ENCODE measurements at regions not wholly inside any gene's neighbourhood (a gene's known extent, or its start where the extent isn't known, plus 50 kb on each side); places are given as distances from the start of the nearest gene placed in this dataset.
"Not testable (repeated sequence)": the region's sequence is repeated elsewhere in the genome, so short reads cannot be mapped to it uniquely, and the experiment has no call there.

DNA sequence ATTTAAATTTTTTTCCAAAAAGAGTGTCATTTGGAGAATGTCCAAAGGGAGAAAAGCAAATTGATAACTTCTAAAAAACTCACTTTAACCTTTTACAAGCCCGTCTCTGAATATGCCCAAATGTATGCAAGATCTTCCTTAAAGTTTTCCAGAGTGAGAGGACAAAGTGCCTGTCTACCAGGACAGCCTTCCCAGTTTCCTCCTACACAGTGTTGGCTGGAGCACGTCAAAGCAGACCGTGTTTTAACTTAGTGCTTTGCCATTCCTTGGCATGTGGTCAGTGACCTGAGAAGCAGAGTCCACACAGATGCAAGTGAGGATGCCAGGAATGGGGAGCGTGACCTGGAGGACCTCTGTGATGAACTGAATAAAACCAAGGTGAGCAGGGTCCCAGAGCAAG, 245.7 kb downstream of the FAM43A start:
- DNase-seq: no peak

GRCh38 chr3:194931865-194932264, 246.2 kb downstream of the FAM43A start:
- no peak for DNase-seq

DNA sequence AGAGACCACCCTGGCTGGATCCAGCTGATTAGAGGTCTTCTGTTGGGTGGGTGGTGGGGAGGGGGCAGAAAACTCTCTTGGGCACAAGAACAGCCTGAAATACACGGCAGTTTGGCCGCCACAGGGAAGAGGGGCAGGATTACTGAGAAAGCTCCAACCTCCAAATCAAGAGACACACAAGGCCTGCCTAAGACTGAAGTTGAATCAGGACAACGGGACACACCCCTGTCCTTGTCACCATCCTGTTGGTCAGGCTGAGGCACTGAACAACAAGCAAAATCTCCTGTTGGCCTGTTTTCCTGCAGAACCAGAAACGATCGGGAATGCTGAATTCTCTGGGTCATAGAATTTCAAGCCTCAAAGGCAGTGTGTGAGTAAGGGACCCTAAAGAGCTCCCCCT, 247.8 kb downstream of the FAM43A start:
- DNase-seq: no peak

GRCh38 chr3:194935061-194935460, 249.4 kb downstream of the FAM43A start:
- peak; percentile 2 for DNase-seq

DNA sequence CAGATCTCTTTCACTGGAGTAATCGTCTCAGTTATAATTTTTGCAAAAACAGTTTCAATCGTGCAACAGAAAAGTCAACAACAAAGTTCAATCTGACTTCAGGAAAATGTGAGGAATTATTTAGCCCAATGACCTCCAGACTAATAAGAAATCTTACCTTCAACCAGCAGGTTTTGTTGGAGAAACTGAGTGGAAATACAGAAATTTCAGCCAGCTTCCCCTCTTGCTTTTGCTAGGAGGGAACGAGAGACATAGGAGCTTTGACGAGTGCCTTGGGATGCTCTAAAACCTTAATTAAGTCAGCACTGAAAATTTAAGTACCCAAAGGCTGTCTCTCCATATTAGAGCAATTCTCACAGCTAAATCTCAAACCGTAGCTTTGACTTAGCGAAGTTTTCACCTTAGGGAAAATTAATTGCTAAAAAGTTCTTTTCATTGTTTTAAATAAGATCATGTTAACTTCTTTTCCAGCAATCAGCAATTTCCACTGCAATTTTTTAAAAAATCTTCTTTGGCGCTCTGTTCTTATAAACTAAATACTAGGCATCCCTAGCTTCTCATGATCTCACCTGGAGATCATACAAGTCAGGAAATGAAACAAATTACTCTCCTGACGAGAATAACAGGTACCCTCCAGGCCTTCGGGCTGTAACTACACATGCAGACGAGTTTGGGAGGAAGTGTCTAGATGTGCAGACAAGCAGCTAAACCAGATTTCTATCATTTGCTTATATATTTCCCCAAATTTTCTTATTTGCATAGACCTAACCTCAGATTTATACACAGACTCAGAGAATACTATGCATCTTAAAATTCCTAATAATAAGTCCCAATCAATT, 250.2 kb downstream of the FAM43A start:
- DNase-seq: no peak

DNA sequence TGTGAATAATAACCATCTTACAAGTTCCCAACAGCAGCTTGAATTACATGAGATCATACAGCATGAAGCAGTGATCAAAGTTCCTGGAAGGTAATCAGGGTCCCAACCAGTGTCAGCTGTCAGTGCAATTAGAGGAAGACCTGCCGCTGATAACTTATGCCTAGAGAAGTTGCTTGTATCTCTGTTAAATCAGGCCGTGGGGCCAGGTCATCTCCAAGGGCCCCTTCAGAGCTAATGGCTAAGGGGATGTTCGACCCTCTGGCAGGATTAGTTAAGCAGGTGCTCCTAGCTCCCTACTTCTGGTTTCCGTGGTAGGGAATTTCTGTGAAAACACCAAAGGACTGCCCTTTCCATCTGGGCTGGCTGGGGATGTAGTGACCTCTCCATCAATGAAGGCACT, 251.0 kb downstream of the FAM43A start:
- no peak for DNase-seq

GRCh38 chr3:194937144-194937543, 251.5 kb downstream of the FAM43A start:
- no peak for DNase-seq

DNA sequence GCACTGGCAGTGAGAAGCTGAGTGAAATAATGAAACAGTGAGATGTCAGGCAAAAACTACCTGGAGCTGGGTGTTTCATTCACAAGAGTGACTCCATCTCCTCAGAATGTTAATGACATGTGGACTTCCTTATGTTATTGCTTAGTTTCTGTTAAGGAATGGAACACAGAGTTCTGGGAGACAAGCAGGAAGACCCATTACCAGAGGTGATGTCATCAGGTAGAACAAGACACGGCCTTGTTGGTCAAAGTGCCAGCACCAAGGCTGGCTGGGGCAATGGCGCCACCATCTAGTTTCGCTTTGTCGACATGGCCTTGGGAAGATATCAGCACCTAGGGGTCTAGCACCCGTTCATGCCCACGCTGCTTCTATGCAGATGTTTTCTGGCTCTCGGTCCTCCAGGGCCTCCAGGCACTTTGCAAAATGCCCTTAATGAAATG, 252.2 kb downstream of the FAM43A start:
- no peak for DNase-seq

DNA sequence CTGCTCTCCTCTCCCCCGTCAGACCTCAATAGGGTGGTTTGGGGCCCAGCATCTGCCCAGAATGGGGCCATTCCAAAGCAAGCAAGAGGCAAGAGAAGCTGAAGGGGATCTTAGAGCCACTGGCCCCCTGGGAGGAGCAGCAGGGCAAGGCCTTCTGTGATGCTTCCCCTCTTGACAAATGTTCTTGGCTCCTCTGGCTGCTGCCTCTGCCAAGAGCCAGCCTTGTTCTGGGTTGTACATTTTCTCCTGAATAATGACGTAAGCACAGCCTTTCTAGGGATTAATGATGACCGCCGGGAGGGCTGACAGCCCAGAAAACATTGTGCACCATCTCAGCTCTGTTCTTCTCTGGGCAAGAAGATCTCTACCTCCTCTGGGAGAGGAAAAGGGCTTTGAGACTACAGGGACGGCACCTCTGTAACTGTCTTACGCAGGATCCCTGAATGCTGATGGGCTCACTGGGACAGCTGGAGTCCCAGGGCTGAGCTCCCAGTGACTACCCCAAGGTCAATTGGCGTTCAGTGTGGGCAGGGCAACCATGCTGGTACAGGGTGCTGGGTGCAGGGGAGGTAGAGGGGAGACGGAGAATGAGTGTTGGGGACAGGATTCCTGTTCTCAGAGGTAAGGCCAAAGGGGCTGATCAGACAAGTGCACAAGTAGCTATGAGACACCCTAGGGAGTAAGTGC, 253.3 kb downstream of the FAM43A start:
- peak; percentile 53 for DNase-seq

- DNase-seq: no peak
Observed at GRCh38 chr3:194939532-194939909, 253.8 kb downstream of the FAM43A start.

DNA sequence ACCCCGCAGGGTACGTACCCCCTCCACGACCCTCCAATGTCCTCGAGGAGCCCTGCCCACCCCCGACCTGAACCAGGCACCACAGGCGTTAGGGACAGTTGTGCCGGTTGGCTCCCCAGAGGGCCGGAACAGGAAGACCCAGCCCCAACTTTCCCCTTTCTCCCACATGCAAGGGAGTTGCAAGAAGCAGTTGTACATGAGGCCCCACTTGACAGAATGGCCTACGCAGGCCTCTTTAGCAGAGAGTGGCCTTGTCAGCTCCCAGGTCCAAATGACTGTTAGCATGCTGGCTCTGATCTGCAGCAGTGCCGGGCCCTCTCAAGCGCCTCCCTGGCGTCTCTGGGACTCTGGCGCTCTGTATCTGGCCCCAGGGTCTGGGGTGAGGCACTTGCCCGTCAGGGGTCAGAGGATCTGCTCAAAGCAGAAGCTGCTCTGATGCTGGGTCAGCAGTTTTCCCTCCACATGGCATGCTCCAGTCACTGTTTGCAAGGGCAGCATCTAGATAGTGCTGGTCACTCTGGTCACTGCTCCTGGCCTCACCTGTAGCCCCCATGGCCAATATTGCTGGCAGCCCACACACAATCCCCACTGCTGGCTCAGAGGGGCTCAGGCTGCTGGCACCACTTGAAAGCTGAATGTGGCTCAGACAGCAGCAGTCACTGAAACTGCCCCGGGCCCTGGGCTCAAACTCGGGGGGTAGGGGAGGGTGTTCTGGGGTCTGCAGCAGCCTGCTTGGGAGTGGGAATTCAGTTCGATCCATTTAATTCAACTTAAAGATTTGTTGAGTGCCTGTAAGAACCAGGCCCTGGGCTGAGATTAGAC, 254.5 kb downstream of the FAM43A start:
- no peak for DNase-seq

GRCh38 chr3:194941360-194941955, 255.8 kb downstream of the FAM43A start:
- DNase-seq: no peak

GRCh38 chr3:194941956-194942511, 256.4 kb downstream of the FAM43A start:
- DNase-seq: no peak

DNA sequence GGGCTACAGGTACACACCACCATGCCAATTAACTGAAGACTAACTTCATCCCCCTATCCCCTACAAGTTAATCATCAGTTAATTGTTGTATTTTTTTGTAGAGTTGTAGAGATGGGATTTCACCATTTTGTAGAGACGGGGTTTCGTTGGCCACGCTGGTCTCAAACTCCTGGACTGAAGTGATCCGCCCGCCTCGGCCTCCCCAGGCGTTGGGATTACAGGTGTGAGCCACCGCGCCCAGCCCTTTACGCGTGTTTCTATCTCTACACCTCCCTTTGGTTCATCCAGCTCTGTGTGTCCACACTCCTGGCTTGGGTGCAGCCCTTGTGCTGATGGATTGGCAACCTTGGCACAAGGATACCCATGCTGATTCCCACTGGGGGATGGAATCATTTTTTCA, 258.8 kb downstream of the FAM43A start:
- no peak for DNase-seq

DNA sequence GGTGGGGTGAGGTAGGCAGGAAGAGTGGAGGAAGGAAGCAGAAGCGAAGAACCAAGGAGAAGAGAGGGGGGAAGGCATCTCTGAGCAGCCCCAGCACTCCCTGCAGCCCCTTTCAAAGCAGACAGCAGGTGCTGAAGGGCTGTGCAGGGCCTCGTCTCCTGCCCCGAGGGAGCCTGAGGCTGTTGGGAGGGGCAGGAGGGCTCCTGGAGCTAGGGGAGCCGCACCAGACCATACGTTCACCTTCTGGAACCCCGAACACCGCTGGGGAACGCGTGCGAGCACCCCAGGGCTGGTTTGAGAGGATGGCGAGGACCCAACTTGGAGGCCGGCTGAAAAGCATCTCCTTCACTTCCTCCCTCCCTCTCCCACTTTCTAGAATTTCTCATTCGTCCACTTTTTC, 259.8 kb downstream of the FAM43A start:
- DNase-seq: no peak

GRCh38 chr3:194946091-194946490, 260.4 kb downstream of the FAM43A start:
- DNase-seq: no peak

DNA sequence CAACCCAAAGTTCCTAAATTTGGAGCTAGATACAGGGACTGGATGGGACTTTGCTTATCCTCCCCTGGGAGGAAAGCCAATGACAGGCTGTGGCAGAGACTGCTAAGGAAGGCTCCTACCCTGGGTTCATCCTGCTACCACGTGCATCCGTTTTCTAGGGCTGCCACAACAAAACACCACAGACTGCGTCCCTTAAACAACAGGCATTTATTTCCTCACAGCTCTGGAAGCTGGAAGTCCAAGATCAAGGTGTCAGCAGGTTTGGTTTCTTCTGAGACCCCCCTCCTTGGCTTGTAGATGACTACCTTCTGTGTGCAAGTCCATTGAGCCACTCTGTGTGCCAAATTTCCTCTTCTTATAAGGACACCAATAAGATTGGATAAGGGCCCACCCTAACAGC, 263.9 kb downstream of the FAM43A start:
- DNase-seq: no peak

DNA sequence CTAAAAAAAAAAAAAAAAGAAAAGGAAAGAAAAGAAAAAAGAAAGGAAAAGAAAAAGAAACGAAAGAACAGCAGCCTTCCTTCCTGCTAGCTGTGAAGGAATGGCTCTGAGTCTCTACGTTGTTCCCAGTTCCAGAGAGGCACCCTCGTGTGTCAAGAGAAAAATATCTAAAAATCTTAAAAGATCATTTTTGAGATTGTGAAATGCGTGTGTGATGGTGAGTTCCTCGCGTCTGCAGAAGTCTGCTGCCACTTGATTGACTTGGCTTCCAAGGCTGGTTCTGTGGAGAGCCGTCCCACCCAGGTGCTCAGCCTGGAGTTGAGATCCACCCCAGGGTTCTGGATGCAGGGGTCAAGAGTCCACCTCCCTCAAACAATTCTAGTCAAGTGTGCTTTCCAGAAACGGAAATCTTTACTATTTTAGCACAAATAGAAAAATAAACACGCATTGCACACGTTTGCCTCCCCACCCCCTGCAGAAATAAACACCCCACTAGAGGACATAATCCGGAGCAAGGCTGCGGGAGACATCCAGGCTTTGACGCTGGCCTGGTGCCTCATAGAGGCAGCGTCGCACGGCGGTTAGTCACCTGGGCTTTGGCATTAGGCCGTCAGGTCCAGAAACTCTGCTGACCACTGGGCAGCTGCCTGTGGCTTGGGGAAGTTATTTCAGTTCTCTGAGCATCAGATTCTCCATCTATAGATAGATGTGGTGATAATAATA, 265.4 kb downstream of the FAM43A start:
- no peak for DNase-seq

GRCh38 chr3:194951629-194951920, 265.9 kb downstream of the FAM43A start:
- not testable (repeated sequence) for DNase-seq

DNA sequence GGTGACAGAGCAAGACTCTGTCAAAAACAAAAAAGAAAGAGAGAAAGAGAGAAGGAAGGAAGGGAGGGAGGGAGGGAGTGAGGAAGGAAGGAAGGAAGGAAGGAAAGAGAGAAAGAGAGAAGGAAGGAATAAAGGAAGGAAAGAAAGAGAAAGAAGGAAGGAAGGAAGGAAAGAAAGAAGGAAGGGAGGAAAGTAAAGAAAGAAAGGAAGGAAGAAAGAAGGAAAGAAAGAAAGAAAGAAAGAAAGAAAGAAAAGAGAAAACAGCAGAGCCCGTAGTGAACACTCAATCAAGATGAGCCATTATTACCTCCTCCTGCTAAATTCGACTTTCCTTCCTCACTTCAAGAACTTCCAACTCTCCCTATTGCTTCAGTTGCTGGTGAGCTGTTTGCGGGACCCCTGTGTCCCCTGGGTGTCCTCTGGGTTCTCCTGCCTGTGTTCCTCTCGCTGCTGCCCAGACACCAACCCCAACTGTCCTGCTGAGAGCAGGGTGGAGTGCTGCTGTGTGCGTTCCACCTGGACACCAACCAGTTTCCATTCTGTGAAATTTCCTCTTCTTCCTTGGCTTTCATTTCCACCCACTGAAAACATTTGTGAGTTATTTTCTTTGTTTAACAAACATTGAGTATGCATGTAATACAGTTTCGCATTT, 266.4 kb downstream of the FAM43A start:
- no peak for DNase-seq

DNA sequence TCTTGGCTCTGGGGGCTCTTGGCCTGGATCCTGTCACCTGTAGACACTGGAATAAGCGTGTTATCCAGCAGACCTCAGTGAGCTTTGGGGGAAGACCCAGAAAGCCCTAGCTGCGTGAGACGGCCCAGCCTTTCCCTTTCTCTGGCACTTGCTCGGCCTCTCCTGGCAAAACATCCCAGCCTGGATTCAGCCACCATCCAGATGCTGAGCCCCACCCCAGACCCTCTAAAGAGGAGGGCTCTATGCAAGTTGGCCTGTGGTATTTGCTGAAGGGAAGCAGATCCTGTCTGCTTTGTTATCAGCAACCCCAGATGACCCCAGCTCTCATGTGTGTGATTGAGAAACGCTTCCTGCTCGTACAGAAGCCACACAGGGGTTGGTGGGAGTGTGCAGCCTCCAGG, 267.2 kb downstream of the FAM43A start:
- DNase-seq: no peak

DNA sequence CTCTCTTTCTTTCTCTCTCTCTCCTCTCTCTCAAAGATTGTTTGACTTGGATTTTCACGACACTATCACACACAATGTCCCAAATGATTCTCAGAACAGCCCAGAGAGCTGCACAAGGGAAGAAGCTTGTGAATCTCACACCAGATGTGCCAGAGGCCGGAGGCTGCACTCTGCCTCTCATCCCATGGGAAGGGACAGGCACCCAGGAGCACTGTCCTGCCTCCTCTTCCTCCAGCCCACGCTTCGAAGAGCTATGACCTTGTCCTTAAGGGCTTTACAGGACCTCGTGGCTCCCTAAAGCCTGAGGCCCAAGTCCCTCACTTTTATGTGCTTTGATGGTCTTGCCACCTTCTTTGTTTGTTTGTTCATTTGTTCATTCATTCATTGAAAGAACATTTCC, 267.6 kb downstream of the FAM43A start:
- no peak for DNase-seq

All from midbrain (tissue), 1 donor.